Esophagus squamous epithelium (tissue), 4 donors: ENCODE measurements at regions not wholly inside any gene's neighbourhood (a gene's known extent, or its start where the extent isn't known, plus 50 kb on each side); places are given as distances from the start of the nearest gene placed in this dataset.

Source experiments
- CTCF ChIP-seq, 6 experiments: fragments of 450-650 bp in 4 of 6; fragments of 200-600 bp in 2 of 6; sonication (generic) in 2 of 6; IDR thresholded peaks; one replicate each; pipeline ENCODE4 v1.5.1; 2016 to 2019; ENCODE audit warnings: antibody characterized with exemption in 6 of 6, mild to moderate bottlenecking in 4 of 6, moderate library complexity in 4 of 6
- POLR2A ChIP-seq, 4 donors: fragments of 450-650 bp; IDR thresholded peaks; one replicate each; pipeline ENCODE4 v1.6.1; 2017; ENCODE audit warnings: antibody characterized with exemption in 4 of 4, mild to moderate bottlenecking in 4 of 4, moderate library complexity in 3 of 4

GRCh38 chr6:114465511-114465910 is 122.7 kb upstream of the HS3ST5 start:
- TF ChIP-seq POLR2A (IDR thresholded peaks at IDR 0.05) (no peak), CTCF (IDR thresholded peaks at IDR 0.05) (no peak)
